Esophagus muscularis mucosa (tissue), 4 donors: ENCODE measurements at regions not wholly inside any gene's neighbourhood (a gene's known extent, or its start where the extent isn't known, plus 50 kb on each side); places are given as distances from the start of the nearest gene placed in this dataset.

Source experiments
- DNase-seq: peaks from one replicate; pipeline ENCODE4 v3.0.0-alpha.2; 2017; ENCODE audit errors: extremely low spot score
- H3K27ac ChIP-seq, 4 donors: fragments of 200-600 bp; sonication (generic); replicated peaks in 1 of 4; 1 replicate in 3 of 4; 2 replicates in 1 of 4; pipeline ENCODE4 v1.5.1; 2016 to 2019; ENCODE audit warnings: mild to moderate bottlenecking in 1 of 4
- H3K27me3 ChIP-seq, 4 donors: fragments of 200-600 bp; sonication (generic); one replicate each; pipeline versions ENCODE4 v1.5.1 to v1.6.0; 2016 to 2019
- H3K36me3 ChIP-seq, 4 donors: fragments of 200-600 bp; sonication (generic); one replicate each; pipeline ENCODE4 v1.5.1; 2016 to 2019
- H3K4me1 ChIP-seq, 4 donors: fragments of 200-600 bp; sonication (generic); one replicate each; pipeline ENCODE4 v1.5.1; 2016 to 2019
- H3K4me3 ChIP-seq, 4 donors: fragments of 200-600 bp; sonication (generic); 1 replicate in 2 of 4; 2 replicates in 2 of 4; pipeline ENCODE4 v1.5.1; 2016 to 2019; ENCODE audit warnings: mild to moderate bottlenecking in 4 of 4, moderate library complexity in 1 of 4
- H3K9me3 ChIP-seq, 4 donors: fragments of 200-600 bp; sonication (generic); 1 replicate in 3 of 4; 2 replicates in 1 of 4; pipeline ENCODE4 v1.5.1; 2016 to 2019
- CTCF ChIP-seq, 3 experiments: fragments of 200-600 bp in 2 of 3; fragments of 450-650 bp in 1 of 3; sonication (generic) in 2 of 3; IDR thresholded peaks; one replicate each; pipeline ENCODE4 v1.5.1; 2017 to 2019; ENCODE audit warnings: antibody characterized with exemption in 3 of 3, mild to moderate bottlenecking in 2 of 3, moderate library complexity in 1 of 3
- EP300 ChIP-seq: sonication (generic); formaldehyde crosslinking; IDR thresholded peaks from one replicate; pipeline ENCODE4 v1.6.1; 2017; ENCODE audit warnings: antibody characterized with exemption
- POLR2A ChIP-seq: fragments of 450-650 bp; IDR thresholded peaks from one replicate; pipeline ENCODE4 v1.6.1; 2017; ENCODE audit warnings: antibody characterized with exemption, moderate library complexity, mild to moderate bottlenecking, low read depth
- POLR2AphosphoS5 ChIP-seq, 2 donors: sonication (generic); formaldehyde crosslinking; IDR thresholded peaks; one replicate each; pipeline ENCODE4 v1.6.1; 2017; ENCODE audit warnings: antibody characterized with exemption in 2 of 2
- WGBS: methylation state at CpG from one replicate; pipeline ENCODE4 v1.1.5; 2018; 5-methylcytosine and 5-hydroxymethylcytosine counted together
- intact Hi-C: fragments of 100-400 bp; cut with DNase I; formaldehyde crosslinking; loops from one replicate; pipeline ENCODE4 v1.15.1; 2023

GRCh38 chr16:87045466-87046216 lies 271.6 kb downstream of the C16orf95 start:
- 76% methylated on average over 21 of the region's 25 CpGs for WGBS
- H3K36me3 ChIP-seq: no peaks in the 10 kb centered on the region
- peaks cover 0 to 15% (median 13%) of the 10 kb centered on the region in 4 donors for H3K4me1 ChIP-seq
- peaks cover 0 to 74% (median 6%) of the 10 kb centered on the region in 4 donors for H3K27me3 ChIP-seq
- DNase-seq: no peak
- H3K4me3 ChIP-seq: no peak overlapping the region
- H3K9me3 ChIP-seq: no peaks in the 10 kb centered on the region
- intact Hi-C loops: no loop called here
- TF ChIP-seq POLR2AphosphoS5 (IDR thresholded peaks at IDR 0.05) (no peak), CTCF (IDR thresholded peaks at IDR 0.05) (no peak), POLR2A (no peak)
- H3K27ac ChIP-seq: no peak overlapping the region

- peaks cover 0 to 15% (median 13%) of the 10 kb centered on the region in 4 donors for H3K4me1 ChIP-seq
Observed at GRCh38 chr16:87046235-87046634, 271.0 kb downstream of the C16orf95 start.

GRCh38 chr16:87047221-87048037 lies 269.8 kb downstream of the C16orf95 start:
- peaks cover 0 to 74% (median 6%) of the 10 kb centered on the region in 4 donors for H3K27me3 ChIP-seq

More at GRCh38 chr16:87046235-87046634, 271.0 kb downstream of the C16orf95 start:
- Histone ChIP-seq H3K36me3 (no peaks in the 10 kb centered on the region), H3K27me3 (peaks cover 0 to 74% (median 6%) of the 10 kb centered on the region in 4 donors), H3K9me3 (no peaks in the 10 kb centered on the region), H3K27ac (no peak overlapping the region), H3K4me3 (no peak overlapping the region)
- 93% methylated on average over 8 of the region's 9 CpGs for WGBS
- TF ChIP-seq POLR2A (no peak), EP300 (no peak), POLR2AphosphoS5 (IDR thresholded peaks at IDR 0.05) (no peak), CTCF (IDR thresholded peaks at IDR 0.05) (no peak)
- DNase-seq: no peak
- intact Hi-C loops: no loop called here

GRCh38 chr16:87048038-87048729 lies 269.0 kb downstream of the C16orf95 start:
- Histone ChIP-seq H3K4me1 (peaks cover 0 to 10% (median 9%) of the 10 kb centered on the region in 4 donors), H3K4me3 (no peak overlapping the region), H3K36me3 (no peaks in the 10 kb centered on the region), H3K27ac (no peak overlapping the region), H3K27me3 (peaks cover 0 to 77% (median 7%) of the 10 kb centered on the region in 4 donors), H3K9me3 (no peaks in the 10 kb centered on the region)
- intact Hi-C loops: no loop called here
- no peak for DNase-seq
- WGBS: 68% methylated on average over 8 of the region's 9 CpGs
- TF ChIP-seq POLR2AphosphoS5 (IDR thresholded peaks at IDR 0.05) (no peak), CTCF (IDR thresholded peaks at IDR 0.05) (no peak), EP300 (no peak), POLR2A (no peak)

More at GRCh38 chr16:87047221-87048037, 269.8 kb downstream of the C16orf95 start:
- DNase-seq: no peak
- TF ChIP-seq POLR2AphosphoS5 (IDR thresholded peaks at IDR 0.05) (no peak), POLR2A (no peak), CTCF (IDR thresholded peaks at IDR 0.05) (no peak), EP300 (no peak)
- H3K27ac ChIP-seq: no peak overlapping the region
- no peak overlapping the region for H3K4me3 ChIP-seq
- no peaks in the 10 kb centered on the region for H3K36me3 ChIP-seq
- no peaks in the 10 kb centered on the region for H3K9me3 ChIP-seq
- intact Hi-C loops: no loop called here
- WGBS: 64% methylated on average over 11 of the region's 13 CpGs
- H3K4me1 ChIP-seq: peaks cover 0 to 15% (median 13%) of the 10 kb centered on the region in 4 donors
